Epithelial cell of proximal tubule (primary cell): ENCODE measurements at regions not wholly inside any gene's neighbourhood (a gene's known extent, or its start where the extent isn't known, plus 50 kb on each side); places are given as distances from the start of the nearest gene placed in this dataset.

ENCODE experiments used
- DNase-seq: peaks from one replicate; pipeline ENCODE4 v3.0.0-alpha.2; 2011; ENCODE audit warnings: low read depth
- H3K4me3 ChIP-seq: 2 replicates; pipeline ENCODE4 v1.5.1; 2011; ENCODE audit warnings: low read depth, mild to moderate bottlenecking, low read length
- TF ChIP-seq, protein P1 (sequence below): conservative IDR thresholded peaks from 2 replicates; pipeline ENCODE4 v1.5.1; 2012; ENCODE audit warnings: low read depth, mild to moderate bottlenecking, low read length

DNA sequence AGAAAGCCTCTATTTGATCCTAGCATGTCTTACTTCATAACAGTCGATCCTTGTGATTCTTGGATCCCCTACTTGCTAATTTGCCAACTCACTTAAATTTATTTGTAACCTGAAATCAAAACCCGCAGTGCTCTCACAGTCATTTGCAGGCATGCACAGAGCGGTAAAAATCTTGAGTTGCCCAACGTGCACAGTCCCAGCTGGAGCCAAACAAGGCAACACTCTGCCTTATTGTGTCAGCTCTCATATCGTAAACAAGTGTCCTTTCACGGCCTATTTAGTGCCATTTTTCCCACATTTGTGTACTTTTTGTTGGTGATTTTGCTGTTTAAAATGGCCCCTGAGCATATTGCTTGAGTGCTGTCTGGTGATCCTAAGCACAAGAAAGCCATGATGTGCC is 511.3 kb upstream of the WWC1 start:
- TF ChIP-seq, protein P1, sequence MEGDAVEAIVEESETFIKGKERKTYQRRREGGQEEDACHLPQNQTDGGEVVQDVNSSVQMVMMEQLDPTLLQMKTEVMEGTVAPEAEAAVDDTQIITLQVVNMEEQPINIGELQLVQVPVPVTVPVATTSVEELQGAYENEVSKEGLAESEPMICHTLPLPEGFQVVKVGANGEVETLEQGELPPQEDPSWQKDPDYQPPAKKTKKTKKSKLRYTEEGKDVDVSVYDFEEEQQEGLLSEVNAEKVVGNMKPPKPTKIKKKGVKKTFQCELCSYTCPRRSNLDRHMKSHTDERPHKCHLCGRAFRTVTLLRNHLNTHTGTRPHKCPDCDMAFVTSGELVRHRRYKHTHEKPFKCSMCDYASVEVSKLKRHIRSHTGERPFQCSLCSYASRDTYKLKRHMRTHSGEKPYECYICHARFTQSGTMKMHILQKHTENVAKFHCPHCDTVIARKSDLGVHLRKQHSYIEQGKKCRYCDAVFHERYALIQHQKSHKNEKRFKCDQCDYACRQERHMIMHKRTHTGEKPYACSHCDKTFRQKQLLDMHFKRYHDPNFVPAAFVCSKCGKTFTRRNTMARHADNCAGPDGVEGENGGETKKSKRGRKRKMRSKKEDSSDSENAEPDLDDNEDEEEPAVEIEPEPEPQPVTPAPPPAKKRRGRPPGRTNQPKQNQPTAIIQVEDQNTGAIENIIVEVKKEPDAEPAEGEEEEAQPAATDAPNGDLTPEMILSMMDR = no peak

DNA sequence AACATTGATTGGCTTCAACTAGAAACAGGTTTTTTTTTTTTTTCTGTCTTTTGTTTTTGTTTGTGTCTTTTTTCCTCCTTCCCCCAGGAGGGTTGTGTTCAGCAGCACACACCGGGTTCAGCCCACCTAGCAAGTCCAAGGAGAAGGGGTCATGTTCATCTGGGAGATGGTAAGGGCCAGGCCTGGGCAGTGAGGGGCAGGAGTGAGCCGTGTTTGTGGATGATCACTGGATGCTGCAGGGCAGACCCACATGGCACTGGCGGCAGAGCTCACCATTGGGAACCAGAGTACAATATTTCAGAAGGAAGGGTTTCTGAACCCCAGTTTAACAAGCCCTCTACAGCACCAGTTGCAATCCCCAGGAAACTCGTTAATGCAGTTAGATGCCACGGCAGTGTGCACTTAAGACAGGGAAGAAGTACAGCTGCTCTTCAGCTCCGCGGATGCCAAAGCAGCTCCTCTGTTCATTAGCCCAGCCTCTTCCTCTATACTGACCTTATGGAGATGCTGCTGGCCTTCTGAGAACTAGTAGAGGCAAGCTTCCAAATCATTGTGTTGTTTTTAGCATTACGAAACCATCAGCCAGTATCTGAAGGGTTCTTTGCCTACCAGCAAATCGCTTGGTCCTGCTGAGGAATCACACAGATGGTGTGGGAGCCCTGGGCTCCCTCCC is 508.2 kb upstream of the WWC1 start:
- no peak overlapping the region for H3K4me3 ChIP-seq
- no peak for DNase-seq
- TF ChIP-seq, protein P1 = no peak

More for the DNA sequence above, 511.3 kb upstream of the WWC1 start:
- DNase-seq = no peak
- H3K4me3 ChIP-seq = no peak overlapping the region

DNA sequence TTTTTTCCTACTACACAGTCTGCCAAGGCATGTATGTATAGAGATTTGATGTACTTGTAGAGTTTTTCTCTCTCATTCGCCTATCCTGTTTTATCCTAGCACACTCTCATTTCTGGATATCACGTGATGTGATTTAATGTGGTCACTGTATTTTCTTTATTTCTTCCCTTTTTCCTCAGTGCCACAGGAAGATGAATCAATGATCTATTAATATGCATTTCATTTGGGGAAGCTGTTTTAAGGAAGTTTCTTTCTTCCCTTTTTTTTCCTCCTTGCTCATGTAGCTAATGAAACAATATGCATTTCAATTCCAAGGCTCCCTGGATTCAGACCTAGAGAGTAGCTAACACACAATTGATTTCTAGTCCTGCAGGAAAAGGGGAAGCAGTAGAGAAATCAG is 506.3 kb upstream of the WWC1 start:
- H3K4me3 ChIP-seq = no peak overlapping the region
- TF ChIP-seq, protein P1 = no peak
- no peak for DNase-seq

DNA sequence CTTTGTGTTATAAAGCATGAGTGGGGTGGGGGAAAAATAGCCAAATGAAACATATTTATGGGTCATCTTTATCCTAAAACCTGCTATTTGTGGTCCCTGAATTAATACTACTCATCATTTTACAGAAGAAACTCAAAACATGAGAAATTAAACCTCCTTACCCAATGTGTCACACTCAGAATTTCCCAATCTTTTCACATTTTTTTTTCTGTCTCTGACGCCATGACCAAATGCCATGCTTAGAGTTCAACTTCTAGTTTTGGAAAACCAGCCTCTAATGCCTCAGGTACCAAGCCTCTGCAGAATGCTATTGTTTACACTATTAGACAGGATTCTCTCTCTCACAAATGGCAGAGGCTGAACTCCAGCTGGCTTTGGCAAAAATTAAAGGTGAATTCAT is 505.5 kb upstream of the WWC1 start:
- H3K4me3 ChIP-seq = no peak overlapping the region
- TF ChIP-seq, protein P1 = no peak
- no peak for DNase-seq

DNA sequence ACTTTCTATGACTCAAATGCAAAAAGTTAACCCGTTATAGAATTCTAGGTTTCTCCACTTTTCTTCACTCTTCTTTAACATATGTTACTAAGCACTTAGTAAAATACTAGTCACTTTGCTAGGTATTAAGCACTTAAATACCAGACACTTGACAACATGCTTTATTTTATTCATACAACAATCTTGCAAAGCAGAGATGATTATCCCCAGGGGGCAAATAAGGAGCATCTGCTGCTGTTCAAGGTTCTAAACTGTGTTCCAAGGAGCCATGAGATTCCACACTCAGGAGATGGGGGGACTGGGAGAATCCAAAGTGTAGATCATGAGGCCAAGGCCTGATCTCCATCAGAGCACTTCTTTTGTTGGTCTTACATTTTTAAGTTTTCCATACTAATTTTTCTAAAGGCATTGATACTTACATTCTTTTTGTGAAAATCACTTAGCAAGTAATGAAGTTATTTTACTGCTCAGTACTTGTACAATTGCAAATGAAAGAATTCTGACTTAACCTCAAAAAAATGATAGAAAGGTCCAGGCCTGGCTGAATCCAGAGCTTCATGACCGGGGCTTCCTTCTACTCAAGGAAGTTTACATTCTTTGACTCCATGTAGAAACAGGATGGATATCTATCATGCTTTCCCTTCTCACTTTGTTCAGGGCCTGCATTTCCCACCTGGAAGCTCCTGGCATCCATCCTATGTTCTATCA is 504.4 kb upstream of the WWC1 start:
- TF ChIP-seq, protein P1 = no peak
- no peak overlapping the region for H3K4me3 ChIP-seq
- no peak for DNase-seq

DNA sequence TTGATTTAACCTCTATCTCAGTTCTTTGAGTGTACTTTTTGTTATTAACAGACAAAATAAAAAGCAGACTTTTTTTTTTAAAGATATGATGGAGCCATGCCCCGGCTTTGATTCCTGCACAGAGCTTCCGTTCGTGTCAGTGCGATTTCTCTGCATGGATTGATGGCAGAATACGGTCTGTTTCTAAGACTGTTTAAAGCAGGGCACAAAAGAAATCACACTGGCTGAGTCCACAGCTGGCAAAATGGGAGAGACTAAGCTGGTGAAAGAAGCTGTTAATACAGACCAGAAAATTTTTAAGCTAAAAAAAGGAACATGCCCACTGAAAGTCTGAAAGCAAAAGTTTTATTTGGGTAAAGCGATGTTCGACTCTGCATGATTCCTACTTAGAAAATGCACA is 501.4 kb upstream of the WWC1 start:
- H3K4me3 ChIP-seq = no peak overlapping the region
- TF ChIP-seq, protein P1 = no peak
- DNase-seq = no peak
